ENCODE measurements at regions not wholly inside any gene's neighbourhood (a gene's known extent, or its start where the extent isn't known, plus 50 kb on each side); places are given as distances from the start of the nearest gene placed in this dataset.

GRCh38 chr10:29067161-29067560 lies 221.7 kb upstream of the LYZL1 start:
- no peak overlapping the region for H3K4me3 ChIP-seq (ENCODE audit: low read length)
- no peak for TF ChIP-seq ZNF274 (IDR thresholded peaks at IDR 0.05; ENCODE audit: low read depth, low read length)

DNA sequence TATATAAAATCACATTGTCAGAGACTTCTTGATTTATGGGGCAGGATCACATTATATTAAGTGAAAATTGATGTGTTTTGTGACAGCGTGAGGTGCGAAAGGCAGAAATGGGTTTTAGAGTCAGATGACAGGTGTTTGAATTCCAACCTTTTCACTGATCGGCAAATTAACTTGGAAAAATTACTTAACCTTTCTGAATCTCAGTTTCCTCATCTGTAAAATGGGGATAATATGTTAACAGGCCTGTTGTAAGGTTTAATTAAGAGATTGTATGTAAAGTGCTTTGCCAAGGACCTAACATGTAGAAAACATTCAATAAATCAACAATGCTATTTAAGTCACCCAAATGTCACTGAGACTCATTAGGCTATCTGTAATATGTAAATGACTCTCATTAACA lies 221.2 kb upstream of the LYZL1 start:
- no peak for TF ChIP-seq ZNF274 (IDR thresholded peaks at IDR 0.05; ENCODE audit: low read depth, low read length)

DNA sequence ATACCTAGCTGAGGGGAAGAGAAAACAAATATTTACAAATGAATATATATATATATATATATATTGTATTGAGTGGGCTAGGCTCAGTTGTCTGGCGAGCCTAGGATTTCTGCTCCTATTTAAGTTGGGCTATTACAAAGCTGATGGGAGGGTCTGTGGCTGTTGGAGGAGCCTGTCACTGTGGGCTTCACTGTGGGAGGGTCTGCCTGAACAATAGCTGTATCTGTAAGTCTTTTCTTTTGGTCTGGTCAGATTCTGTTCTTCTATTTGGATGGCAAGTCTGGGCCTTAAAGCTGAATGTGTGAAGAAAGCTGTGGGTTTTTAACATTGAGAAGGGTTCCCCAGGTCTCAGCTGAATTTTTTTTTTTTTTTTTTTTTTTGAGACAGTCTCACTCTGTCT lies 220.6 kb upstream of the LYZL1 start:
- TF ChIP-seq ZNF274 (IDR thresholded peaks at IDR 0.05; ENCODE audit: low read depth, low read length) = no peak
- no peak overlapping the region for H3K4me3 ChIP-seq (ENCODE audit: low read length)

More for the DNA sequence above, 221.2 kb upstream of the LYZL1 start:
- no peak overlapping the region for H3K4me3 ChIP-seq (ENCODE audit: low read length)

GRCh38 chr10:29068966-29069365 lies 219.9 kb upstream of the LYZL1 start:
- TF ChIP-seq ZNF274 (IDR thresholded peaks at IDR 0.05; ENCODE audit: low read depth, low read length) = no peak
- no peak overlapping the region for H3K4me3 ChIP-seq (ENCODE audit: low read length)

- H3K4me3 ChIP-seq (ENCODE audit: low read length) = no peak overlapping the region
- TF ChIP-seq ZNF274 (IDR thresholded peaks at IDR 0.05; ENCODE audit: low read depth, low read length) = no peak
Measured at GRCh38 chr10:29069941-29070340, 218.9 kb upstream of the LYZL1 start.

DNA sequence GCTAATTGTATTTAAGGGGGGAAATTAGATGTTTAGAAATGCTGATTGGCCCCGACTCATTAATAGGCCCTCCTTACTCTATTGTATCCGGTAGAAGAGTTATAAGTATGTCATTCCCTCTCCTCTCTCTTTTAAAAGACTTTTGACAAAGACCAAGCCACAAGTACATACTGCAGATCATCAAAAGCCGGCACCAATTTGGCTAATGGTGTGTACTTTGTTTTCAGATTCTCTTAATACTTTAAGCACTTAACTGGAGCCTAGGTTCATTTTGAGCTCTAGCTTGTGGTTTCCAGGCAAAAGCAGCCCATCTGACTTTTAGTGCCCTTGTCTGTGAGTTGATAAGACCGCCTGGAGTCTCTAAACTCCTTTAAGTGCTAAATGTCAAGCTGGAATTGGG lies 210.0 kb upstream of the LYZL1 start:
- H3K4me3 ChIP-seq (ENCODE audit: low read length) = no peak overlapping the region
- no peak for TF ChIP-seq ZNF274 (IDR thresholded peaks at IDR 0.05; ENCODE audit: low read depth, low read length)

DNA sequence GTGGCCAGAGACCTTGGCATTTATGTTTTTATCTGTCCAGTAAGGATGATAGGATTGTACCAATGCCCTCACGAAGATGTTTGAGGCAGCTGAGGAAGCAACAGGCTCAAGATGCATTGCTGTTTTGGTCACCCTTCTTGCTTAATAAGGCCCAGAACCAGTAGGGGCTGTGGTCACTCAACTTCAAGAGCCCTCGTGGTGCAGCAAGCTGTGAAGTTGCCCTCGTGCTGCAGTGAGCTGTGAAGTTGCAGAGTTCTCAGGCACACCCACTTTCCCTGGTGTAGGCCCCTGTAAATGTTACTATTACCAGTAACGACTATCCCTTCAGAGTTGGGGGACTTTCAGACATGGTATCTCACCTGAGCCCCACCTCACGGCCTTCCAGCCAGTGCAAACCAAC lies 207.6 kb upstream of the LYZL1 start:
- H3K4me3 ChIP-seq (ENCODE audit: low read length) = no peak overlapping the region
- no peak for TF ChIP-seq ZNF274 (IDR thresholded peaks at IDR 0.05; ENCODE audit: low read depth, low read length)

DNA sequence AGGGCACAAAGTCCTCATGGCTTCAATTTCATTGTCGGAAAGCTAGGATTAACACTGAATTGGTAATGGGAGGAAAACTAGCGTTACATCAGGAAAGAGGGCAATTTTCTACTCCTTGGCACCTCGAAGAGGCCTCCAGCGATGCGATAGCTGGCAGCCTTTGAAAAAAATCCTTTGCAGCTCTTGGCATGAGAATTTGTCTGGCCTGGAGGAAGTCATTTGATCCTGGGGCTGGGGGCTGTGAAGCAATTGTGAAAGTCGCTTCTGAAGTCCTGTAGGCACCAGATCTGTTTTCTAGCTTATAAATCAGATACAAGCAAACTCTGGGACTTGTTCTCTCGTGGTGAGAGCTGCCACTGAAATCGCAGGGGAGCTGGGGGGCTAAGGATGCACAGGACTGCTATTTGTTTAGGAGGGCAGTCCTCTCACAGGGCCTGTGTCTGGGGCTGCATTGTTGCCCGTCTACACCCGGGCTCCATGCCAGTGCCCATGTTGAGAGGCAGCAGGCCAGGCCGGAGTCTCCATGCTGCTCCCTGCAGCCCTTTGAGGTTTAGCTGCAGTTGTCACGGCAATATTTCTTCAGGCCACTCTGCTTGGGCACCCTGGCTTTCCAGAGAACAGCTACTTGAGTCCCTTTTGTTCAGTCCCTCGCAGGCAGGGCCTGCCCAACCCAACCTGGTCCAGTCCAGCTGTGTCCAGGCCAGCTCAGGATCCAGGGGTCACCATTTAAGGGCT lies 206.8 kb upstream of the LYZL1 start:
- no peak for TF ChIP-seq ZNF274 (IDR thresholded peaks at IDR 0.05; ENCODE audit: low read depth, low read length)
- no peak overlapping the region for H3K4me3 ChIP-seq (ENCODE audit: low read length)

DNA sequence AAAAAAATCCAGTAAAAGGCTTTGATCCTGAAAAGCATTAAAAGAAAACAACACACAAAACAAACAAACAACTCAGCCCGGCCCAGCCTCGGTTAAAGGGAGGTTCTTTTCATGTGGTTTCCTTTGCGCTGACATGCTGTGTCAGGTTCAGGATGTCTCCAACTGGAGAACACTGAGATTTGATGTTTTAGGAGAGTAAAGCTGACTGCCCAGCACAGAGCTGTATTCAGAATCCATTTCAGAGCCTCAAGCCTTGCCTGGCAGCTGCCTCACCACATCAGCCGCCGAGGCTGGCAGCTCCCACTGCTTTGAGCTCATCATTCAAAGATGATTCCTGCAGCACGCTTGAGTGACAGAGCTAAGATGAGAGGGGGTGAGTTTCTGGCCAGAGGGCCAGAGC lies 205.8 kb upstream of the LYZL1 start:
- TF ChIP-seq ZNF274 (IDR thresholded peaks at IDR 0.05; ENCODE audit: low read depth, low read length) = no peak
- no peak overlapping the region for H3K4me3 ChIP-seq (ENCODE audit: low read length)

DNA sequence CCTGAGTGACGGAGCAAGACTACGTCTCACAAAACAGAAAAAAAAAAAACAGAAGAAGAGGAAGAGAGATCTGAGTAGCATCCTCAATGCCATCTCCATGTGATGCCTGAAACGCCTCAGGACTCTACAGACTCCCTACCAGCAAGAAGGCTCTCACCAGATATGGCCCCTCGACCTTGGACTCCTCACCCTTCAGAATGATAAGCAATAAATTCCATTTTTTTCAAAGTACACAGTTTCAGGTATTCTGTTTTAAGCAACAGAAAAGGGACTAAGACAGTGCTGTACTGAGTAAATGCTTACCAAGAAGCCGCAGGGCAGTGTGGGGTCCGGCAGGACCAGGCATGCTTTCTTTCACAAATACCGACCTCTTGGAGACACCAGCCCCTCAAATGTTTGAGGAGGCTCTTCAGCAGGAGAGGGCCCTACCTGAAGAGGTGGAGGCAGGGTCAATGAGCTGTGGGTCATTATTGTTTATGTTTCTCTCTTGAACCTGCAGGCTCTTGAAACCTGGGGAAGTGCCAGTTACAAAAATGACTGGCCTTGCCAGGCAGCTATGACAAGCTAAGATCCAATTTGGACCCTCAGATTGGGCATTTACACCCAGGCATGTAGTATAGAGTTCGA lies 204.1 kb upstream of the LYZL1 start:
- TF ChIP-seq ZNF274 (IDR thresholded peaks at IDR 0.05; ENCODE audit: low read depth, low read length) = no peak
- H3K4me3 ChIP-seq (ENCODE audit: low read length) = no peak overlapping the region

DNA sequence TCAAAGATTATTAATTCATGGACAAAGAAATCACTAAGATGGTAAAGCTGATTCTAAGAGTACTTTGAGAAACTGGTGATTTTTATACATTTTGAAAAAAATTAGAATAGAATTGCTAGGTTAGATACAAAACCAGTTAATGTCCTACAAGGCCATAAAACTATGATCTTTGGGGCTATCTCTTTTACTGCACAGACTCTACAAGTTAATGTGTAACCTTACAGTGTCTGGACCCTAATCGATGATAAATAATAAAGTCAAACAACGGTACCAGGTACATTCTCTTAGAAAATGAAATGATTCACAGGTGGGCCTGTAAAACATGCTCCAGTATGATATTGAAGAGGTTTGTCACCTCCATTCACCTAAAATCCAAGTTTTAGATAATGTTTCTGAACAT lies 199.8 kb upstream of the LYZL1 start:
- TF ChIP-seq ZNF274 (IDR thresholded peaks at IDR 0.05; ENCODE audit: low read depth, low read length) = no peak
- no peak overlapping the region for H3K4me3 ChIP-seq (ENCODE audit: low read length)

- no peak for TF ChIP-seq ZNF274 (IDR thresholded peaks at IDR 0.05; ENCODE audit: low read depth, low read length)
Measured at GRCh38 chr10:29096303-29096824, 192.5 kb upstream of the LYZL1 start.

GRCh38 chr10:29098423-29098822 lies 190.4 kb upstream of the LYZL1 start:
- no peak for TF ChIP-seq ZNF274 (IDR thresholded peaks at IDR 0.05; ENCODE audit: low read depth, low read length)
- no peak overlapping the region for H3K4me3 ChIP-seq (ENCODE audit: low read length)

More at GRCh38 chr10:29096303-29096824, 192.5 kb upstream of the LYZL1 start:
- no peak overlapping the region for H3K4me3 ChIP-seq (ENCODE audit: low read length)

DNA sequence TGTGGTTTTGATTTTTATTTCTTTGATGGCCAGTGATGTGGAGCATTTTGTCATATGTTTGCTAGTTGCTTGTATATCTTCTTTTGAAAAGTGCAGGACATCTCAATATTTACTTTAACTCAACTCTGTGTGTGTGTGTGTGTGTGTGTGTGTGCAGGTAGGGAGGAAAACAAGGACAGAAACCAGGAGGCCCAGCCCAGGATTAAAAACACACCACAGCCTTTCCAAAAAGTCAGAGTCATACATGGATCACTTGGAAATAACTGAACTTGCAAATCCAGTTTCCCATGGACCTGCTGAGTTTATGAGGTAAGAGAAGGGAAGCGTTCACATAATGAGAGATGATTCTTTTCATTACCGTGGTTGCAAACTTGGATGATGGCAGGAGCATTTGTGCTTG lies 189.9 kb upstream of the LYZL1 start:
- TF ChIP-seq ZNF274 (IDR thresholded peaks at IDR 0.05; ENCODE audit: low read depth, low read length) = no peak
- no peak overlapping the region for H3K4me3 ChIP-seq (ENCODE audit: low read length)

GRCh38 chr10:29099415-29099814 lies 189.5 kb upstream of the LYZL1 start:
- no peak for TF ChIP-seq ZNF274 (IDR thresholded peaks at IDR 0.05; ENCODE audit: low read depth, low read length)
- no peak overlapping the region for H3K4me3 ChIP-seq (ENCODE audit: low read length)
